ENCODE measurements at regions not wholly inside any gene's neighbourhood (a gene's known extent, or its start where the extent isn't known, plus 50 kb on each side); places are given as distances from the start of the nearest gene placed in this dataset.

DNA sequence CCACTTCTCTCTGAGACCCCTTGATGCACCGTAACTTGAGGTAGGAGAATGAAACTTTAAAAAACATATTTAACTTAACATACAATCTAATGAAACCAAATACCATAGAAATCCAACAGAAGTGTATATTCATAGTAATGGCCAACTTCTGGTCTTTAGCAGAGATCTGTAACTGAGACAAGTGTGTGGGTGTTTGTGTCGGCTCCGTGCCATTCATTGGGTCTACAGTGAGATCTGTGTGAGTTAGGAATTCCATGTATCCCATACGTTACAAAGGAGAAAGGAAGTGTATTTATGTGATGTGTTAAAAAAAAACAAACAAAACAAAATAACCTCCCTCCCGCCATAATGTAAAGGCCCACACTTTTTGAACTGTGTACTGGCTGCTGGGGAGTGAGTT is 348.0 kb upstream of the NR3C2 start:
- H3K9me3 Mint-ChIP-seq: no peaks in the 10 kb centered on the region
- intact Hi-C loops (cut with micrococcal nuclease): no loop called here
- no peaks in the 10 kb centered on the region for H3K36me3 Mint-ChIP-seq (ENCODE audit: low read depth)
- DNase-seq: no peak
- no peaks in the 10 kb centered on the region for H3K4me1 Mint-ChIP-seq
- no peak overlapping the region for H3K4me3 Mint-ChIP-seq
- H3K27ac Mint-ChIP-seq: no peak overlapping the region
- no peaks in the 10 kb centered on the region for H3K27me3 Mint-ChIP-seq

DNA sequence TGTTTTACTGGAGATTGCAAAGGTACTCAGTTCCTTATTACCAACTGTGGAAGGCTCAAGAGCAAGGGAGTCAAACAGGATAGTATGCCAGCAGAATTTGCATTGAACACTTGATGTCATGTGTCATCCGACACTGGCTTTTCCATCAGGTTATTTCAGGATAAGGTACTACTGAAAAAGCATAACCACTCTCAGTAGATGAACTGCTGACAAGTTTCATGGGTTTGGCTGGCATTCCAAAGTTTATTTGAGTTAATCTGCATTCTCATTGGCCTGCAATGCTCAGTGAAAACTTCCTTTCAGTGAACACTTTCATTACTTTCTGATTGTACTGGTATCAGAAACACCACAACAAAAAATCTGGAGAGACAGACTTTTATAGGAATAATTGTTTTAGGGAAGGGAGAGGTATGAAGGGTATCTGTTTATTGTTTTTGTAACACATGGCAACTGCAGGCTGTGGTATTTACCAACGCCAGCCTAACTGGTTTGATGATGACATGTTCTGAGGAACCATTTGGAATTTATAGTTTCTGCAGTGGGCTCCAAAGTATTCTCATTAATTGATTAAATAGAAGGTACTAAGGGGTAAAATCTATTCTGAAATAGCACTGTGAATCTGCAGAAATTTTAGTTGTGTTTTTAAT is 345.7 kb upstream of the NR3C2 start:
- H3K4me1 Mint-ChIP-seq: no peaks in the 10 kb centered on the region

DNA sequence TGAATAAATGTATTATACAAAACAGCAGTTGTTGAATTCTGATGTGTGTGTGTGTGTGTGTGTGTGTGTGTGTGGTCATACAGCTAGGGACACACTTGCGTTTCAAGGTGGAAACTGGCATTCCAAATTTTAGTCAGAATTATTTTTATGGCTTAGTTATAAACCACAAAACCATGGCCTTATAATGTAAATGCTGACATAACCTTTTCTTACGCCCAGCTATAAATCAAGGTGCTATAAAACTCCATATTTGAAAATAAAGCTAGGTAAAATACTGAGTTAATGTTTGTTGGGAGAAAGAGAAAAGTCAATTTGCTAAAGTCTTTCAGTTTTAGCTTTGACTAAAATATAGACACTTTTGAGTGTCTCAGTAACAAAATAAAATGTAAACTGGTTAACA is 345.1 kb upstream of the NR3C2 start:
- Mint-ChIP-seq H3K4me3 (no peak overlapping the region), H3K9me3 (no peaks in the 10 kb centered on the region), H3K4me1 (no peaks in the 10 kb centered on the region), H3K36me3 (ENCODE audit: low read depth) (no peaks in the 10 kb centered on the region), H3K27ac (no peak overlapping the region), H3K27me3 (no peaks in the 10 kb centered on the region)
- intact Hi-C loops (cut with micrococcal nuclease): no loop called here
- DNase-seq: no peak

More for the DNA sequence above, 345.7 kb upstream of the NR3C2 start:
- Mint-ChIP-seq H3K27ac (no peak overlapping the region), H3K27me3 (no peaks in the 10 kb centered on the region), H3K4me3 (no peak overlapping the region), H3K9me3 (no peaks in the 10 kb centered on the region), H3K36me3 (ENCODE audit: low read depth) (no peaks in the 10 kb centered on the region)
- intact Hi-C loops (cut with micrococcal nuclease): no loop called here
- DNase-seq: no peak

DNA sequence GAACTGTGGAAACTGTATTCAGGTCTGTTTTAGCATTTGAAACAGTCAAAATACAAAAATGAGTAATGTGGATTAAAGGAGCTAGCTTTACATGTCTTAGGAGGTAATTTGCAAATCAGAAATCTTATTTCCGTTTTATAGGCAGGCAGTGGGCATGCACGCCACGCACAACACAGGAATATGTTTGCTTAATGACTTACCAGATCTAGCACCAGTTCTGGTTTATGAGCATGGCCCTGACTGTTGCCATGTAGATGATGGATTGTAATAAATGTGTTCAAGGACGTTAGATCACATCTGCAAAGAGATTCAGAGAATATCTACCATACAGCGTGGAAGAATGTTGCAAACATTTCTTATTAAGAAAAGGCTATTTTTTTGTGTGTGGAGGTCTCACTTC is 344.5 kb upstream of the NR3C2 start:
- H3K4me3 Mint-ChIP-seq: no peak overlapping the region
- no peaks in the 10 kb centered on the region for H3K9me3 Mint-ChIP-seq
- H3K4me1 Mint-ChIP-seq: no peaks in the 10 kb centered on the region
- H3K27me3 Mint-ChIP-seq: no peaks in the 10 kb centered on the region
- H3K27ac Mint-ChIP-seq: no peak overlapping the region
- intact Hi-C loops (cut with micrococcal nuclease): no loop called here
- no peak for DNase-seq
- H3K36me3 Mint-ChIP-seq (ENCODE audit: low read depth): no peaks in the 10 kb centered on the region

DNA sequence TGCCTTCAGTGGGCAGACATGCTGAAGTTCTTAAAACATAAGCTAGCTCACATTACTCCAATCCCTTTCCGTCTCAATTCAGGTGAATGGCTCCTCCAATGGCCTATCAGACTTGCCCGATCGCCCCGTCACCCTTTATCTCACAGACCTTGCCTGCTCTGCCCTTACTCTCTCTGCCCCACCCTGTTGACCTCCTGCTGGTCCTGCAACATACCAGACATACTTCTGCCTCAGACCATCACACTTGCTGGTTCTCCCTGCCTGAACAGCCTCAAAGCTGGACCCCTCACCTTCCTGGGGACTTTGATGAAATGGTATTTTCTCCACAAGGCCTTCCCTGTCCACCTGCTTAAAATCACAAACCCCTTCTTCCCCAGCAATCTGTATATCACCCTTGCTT is 340.1 kb upstream of the NR3C2 start:
- Mint-ChIP-seq H3K27me3 (no peaks in the 10 kb centered on the region), H3K9me3 (no peaks in the 10 kb centered on the region), H3K4me1 (no peaks in the 10 kb centered on the region), H3K36me3 (ENCODE audit: low read depth) (no peaks in the 10 kb centered on the region), H3K27ac (no peak overlapping the region), H3K4me3 (no peak overlapping the region)
- DNase-seq: no peak
- intact Hi-C loops (cut with micrococcal nuclease): no loop called here

DNA sequence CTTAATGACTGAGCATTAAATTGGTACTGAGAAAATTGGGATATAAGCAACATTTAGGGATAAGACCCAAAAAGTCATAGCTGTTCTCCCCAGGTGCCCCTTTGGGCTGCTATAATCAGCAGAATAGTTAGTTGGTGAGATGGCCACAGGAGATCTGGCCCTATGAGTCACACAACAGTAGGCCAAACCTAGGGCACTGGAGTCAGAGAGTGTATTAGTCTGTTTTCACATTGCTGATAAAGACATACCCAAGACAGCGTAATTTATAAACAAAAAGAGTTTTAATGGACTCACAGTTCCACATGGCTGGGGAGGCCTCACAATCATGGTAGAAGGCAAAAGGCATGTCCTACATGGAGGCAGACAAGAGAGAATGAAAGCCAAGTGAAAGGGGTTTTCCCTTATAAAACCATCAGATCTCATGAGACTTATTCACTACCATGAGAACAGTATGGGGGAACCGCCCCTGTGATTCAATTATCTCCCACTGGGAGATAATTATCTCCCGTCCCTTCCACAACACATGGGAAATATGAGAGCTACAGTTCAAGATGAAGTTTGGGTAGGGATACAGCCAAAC is 338.3 kb upstream of the NR3C2 start:
- Mint-ChIP-seq H3K4me1 (no peaks in the 10 kb centered on the region), H3K27ac (no peak overlapping the region), H3K36me3 (ENCODE audit: low read depth) (no peaks in the 10 kb centered on the region), H3K27me3 (no peaks in the 10 kb centered on the region), H3K4me3 (no peak overlapping the region), H3K9me3 (no peaks in the 10 kb centered on the region)
- DNase-seq: no peak
- intact Hi-C loops (cut with micrococcal nuclease): no loop called here

DNA sequence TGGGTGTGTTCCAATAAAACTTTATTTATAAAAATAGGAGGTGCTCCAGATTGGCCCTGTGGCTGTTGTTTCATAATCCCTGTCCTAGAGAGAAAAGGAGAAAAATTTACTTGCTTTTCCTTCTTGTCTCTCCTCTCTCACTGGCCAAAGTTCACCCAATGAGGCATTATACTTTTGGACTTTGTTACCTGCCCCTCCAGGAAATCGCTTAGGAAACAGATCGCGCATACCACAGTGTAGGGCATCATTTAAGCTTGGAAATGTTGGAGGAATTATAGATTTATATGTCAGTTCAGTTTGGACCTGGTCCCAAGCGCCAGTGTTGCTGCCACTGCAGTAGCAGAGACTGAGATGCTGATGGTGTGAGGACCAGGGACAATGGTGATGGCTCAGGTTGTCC is 337.6 kb upstream of the NR3C2 start:
- H3K36me3 Mint-ChIP-seq (ENCODE audit: low read depth): no peaks in the 10 kb centered on the region
- H3K4me1 Mint-ChIP-seq: no peaks in the 10 kb centered on the region
- DNase-seq: no peak
- H3K4me3 Mint-ChIP-seq: no peak overlapping the region
- H3K9me3 Mint-ChIP-seq: no peaks in the 10 kb centered on the region
- no peaks in the 10 kb centered on the region for H3K27me3 Mint-ChIP-seq
- H3K27ac Mint-ChIP-seq: no peak overlapping the region
- intact Hi-C loops (cut with micrococcal nuclease): no loop called here

DNA sequence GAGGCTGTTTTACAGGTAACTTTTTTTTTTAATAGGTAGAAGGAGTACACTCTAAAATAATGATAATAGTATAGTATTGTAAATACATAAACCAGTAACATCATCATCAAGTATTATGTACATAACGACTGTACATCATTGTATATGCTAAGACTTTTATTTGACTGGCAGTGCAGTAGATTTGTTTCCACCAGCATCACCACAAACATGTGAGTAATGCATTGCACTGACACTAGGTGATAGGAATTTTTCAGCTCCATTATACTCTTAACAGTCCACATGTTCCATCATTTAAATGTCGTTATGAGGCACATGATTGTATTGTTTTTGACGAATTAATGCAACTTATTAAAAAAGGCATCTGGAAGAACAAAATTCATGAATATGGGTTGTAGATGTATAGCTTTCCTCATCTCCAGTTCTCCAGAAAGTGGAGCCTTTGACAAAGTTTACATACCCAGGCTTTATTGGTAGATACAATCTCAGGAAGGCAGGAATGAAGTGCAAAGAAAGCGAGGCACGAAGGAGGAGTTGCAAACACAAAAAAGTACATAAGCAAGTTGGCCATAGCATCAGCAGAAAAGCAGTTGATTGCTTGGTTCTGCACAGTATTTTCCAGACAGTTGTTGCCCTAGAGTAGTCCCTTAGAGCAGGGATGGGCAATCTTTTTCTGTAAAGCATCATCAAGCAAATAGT is 336.9 kb upstream of the NR3C2 start:
- Mint-ChIP-seq H3K27ac (no peak overlapping the region), H3K4me1 (no peaks in the 10 kb centered on the region), H3K4me3 (no peak overlapping the region), H3K27me3 (no peaks in the 10 kb centered on the region), H3K9me3 (no peaks in the 10 kb centered on the region), H3K36me3 (ENCODE audit: low read depth) (no peaks in the 10 kb centered on the region)
- no peak for DNase-seq
- intact Hi-C loops (cut with micrococcal nuclease): no loop called here

DNA sequence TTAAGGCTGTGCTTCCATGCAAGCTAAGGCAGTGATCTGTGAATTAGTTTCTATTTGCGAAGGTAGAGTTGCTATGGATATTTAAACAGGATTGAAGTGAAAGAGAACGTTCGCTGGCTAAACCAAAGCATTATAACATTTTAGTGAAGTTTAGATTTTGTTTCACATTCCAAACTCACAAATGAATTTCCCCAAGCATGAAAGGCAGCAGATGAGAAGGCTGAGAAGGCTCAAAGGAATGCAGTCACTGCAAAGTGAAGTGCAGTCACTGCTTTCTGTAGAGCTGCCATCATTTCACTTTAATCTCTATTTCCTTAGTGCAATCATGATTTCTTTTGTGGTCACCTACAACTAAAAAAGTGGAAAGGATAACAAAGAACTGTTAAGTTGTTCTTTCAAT is 334.7 kb upstream of the NR3C2 start:
- Mint-ChIP-seq H3K9me3 (no peaks in the 10 kb centered on the region), H3K4me3 (no peak overlapping the region), H3K36me3 (ENCODE audit: low read depth) (no peaks in the 10 kb centered on the region), H3K27me3 (no peaks in the 10 kb centered on the region), H3K27ac (no peak overlapping the region), H3K4me1 (no peaks in the 10 kb centered on the region)
- intact Hi-C loops (cut with micrococcal nuclease): no loop called here
- DNase-seq: no peak

DNA sequence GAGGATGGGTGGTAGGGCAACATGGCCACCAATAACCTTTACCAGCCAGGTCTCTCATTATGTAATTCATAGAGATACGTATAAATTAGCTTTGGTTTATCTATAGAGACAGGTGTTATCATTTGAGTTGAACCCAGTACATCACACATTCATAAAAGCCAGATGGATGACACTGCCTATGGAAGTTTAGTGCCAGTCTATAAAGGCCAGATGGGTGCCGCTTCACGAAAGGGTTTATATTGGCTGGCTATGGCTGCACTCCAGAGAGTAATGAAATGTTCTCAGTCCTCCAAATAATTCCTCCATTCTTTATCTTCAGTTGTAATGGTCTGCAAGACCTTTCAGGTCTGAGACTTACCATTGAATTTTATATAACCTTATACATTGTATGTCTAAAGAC is 331.9 kb upstream of the NR3C2 start:
- intact Hi-C loops (cut with micrococcal nuclease): no loop called here
- no peak overlapping the region for H3K4me3 Mint-ChIP-seq
- H3K36me3 Mint-ChIP-seq (ENCODE audit: low read depth): no peaks in the 10 kb centered on the region
- H3K4me1 Mint-ChIP-seq: no peaks in the 10 kb centered on the region
- H3K27me3 Mint-ChIP-seq: no peaks in the 10 kb centered on the region
- H3K27ac Mint-ChIP-seq: no peak overlapping the region
- no peaks in the 10 kb centered on the region for H3K9me3 Mint-ChIP-seq
- DNase-seq: no peak

DNA sequence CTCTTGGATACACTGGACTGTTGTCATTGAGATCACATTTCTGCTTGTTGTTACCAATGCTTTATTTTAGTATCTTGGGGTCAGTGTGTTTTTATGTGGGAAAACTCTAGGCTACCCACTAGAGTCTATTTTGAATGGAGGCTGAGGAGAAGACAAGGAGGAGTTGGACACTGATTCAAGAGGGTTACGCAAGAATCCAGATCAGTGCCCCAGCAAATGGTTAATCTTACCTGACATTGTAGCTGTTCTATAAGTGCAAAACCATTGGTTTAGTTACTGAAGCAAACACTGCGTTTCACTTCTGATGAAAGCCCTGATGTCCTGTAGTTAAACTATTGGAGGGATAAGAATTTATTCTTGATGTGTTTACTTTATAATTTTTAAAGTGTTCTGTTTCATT is 331.1 kb upstream of the NR3C2 start:
- H3K36me3 Mint-ChIP-seq (ENCODE audit: low read depth): no peaks in the 10 kb centered on the region
- H3K27me3 Mint-ChIP-seq: no peaks in the 10 kb centered on the region
- no peak overlapping the region for H3K4me3 Mint-ChIP-seq
- DNase-seq: no peak
- intact Hi-C loops (cut with micrococcal nuclease): no loop called here
- H3K9me3 Mint-ChIP-seq: no peaks in the 10 kb centered on the region
- no peak overlapping the region for H3K27ac Mint-ChIP-seq
- H3K4me1 Mint-ChIP-seq: no peaks in the 10 kb centered on the region

DNA sequence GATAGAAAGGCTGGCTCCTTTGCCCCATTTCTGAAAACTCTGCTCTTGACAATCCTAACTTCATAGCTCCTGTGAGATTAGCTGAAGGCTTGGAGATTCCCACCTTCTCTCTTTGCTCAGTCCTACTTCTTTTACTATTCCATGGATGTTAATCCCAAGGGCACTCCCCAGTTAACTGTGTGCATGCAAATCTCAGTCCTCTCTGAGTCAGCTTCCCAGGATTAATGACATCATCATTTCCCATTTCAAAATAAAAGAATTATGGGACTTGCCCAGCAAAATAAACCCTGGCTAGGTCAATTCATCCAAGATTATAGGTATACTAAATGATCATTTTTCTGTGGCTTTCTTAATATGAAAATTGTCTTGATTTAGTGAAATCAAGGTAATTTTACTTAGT is 328.6 kb upstream of the NR3C2 start:
- H3K4me1 Mint-ChIP-seq: no peaks in the 10 kb centered on the region
- no peaks in the 10 kb centered on the region for H3K36me3 Mint-ChIP-seq (ENCODE audit: low read depth)
- DNase-seq: no peak
- no peak overlapping the region for H3K27ac Mint-ChIP-seq
- no peak overlapping the region for H3K4me3 Mint-ChIP-seq
- H3K9me3 Mint-ChIP-seq: no peaks in the 10 kb centered on the region
- H3K27me3 Mint-ChIP-seq: no peaks in the 10 kb centered on the region
- intact Hi-C loops (cut with micrococcal nuclease): no loop called here

DNA sequence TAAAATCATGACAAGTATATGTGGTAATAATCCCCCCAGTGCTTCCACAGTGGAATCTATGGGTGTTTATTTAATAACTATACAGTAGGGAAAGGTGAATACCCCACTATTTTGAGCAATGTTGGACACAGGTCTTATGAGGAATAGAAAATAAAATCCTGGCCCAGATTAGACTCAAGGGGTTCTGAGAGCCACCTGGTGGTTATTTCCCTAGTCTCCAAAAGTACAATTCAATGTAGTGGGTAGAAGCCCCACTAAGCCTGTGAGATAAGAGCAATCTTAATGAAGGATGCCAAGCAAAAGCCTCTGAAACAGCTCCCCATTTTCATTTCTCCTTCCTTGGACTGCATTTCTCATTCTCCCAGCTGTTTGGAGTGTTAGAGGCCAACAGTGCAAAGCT is 328.2 kb upstream of the NR3C2 start:
- no peak for DNase-seq
- Mint-ChIP-seq H3K4me3 (no peak overlapping the region), H3K4me1 (no peaks in the 10 kb centered on the region), H3K36me3 (ENCODE audit: low read depth) (no peaks in the 10 kb centered on the region), H3K9me3 (no peaks in the 10 kb centered on the region), H3K27ac (no peak overlapping the region), H3K27me3 (no peaks in the 10 kb centered on the region)
- intact Hi-C loops (cut with micrococcal nuclease): no loop called here

DNA sequence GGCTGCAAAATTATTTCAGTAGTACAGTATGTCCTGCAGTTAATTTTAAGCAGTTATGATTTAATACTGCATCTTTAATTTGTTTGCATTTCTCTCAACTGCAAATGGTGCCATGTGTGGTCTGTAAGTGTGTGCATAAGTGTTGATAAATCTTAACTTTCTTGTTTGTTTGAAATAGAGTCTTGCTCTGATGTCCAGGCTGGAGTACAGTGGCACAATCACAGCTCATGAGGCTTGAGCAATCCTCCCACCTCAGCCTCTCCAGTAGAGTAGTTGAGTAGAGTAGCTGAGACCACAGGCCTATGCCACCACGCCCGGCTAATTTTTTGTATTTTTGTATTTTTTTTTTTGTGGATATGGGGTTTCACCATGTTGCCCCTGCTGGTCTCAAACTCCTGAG is 322.5 kb upstream of the NR3C2 start:
- intact Hi-C loops (cut with micrococcal nuclease): no loop called here
- H3K4me3 Mint-ChIP-seq: no peak overlapping the region
- DNase-seq: no peak
- no peak overlapping the region for H3K27ac Mint-ChIP-seq
- H3K4me1 Mint-ChIP-seq: no peaks in the 10 kb centered on the region
- peaks cover 3% of the 10 kb centered on the region for H3K9me3 Mint-ChIP-seq
- no peaks in the 10 kb centered on the region for H3K27me3 Mint-ChIP-seq
- H3K36me3 Mint-ChIP-seq (ENCODE audit: low read depth): no peaks in the 10 kb centered on the region

DNA sequence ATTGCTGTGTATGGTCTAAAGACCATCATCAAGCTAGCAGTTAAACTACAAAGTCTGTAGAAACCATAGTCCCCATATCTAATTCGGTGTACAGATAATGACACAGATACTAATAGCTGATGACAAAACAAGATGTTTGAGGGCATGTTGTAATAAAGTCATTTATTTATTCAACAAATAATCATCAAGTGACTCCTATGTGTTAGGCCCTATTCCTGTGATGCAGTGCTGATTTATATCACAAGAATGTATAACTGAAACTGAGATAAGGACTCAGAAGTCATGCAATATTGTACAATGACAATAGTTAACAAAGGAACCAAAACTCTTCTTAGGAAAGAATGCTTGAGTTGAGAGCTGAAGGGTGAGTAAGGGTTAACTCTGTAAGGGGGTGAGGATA is 315.0 kb upstream of the NR3C2 start:
- Mint-ChIP-seq H3K27ac (no peak overlapping the region), H3K4me1 (no peaks in the 10 kb centered on the region), H3K4me3 (no peak overlapping the region), H3K27me3 (no peaks in the 10 kb centered on the region), H3K9me3 (peaks cover 9% of the 10 kb centered on the region), H3K36me3 (ENCODE audit: low read depth) (no peaks in the 10 kb centered on the region)
- no peak for DNase-seq
- intact Hi-C loops (cut with micrococcal nuclease): no loop called here

Data from activated CD4-positive, alpha-beta T cell treated with anti-CD3 and anti-CD28 coated beads, Interleukin-2, amount 10 ng/mL, durations not matched to agents 24 days and 14 days (primary cell).